Spleen (tissue), 11 donors: ENCODE measurements at regions not wholly inside any gene's neighbourhood (a gene's known extent, or its start where the extent isn't known, plus 50 kb on each side); places are given as distances from the start of the nearest gene placed in this dataset.
A peak's percentile ranks its signal among the peaks of the same experiment; 100 is the strongest.

Experiments
- DNase-seq: peaks from one replicate; pipeline ENCODE4 v3.0.0-alpha.2; 2020
- H3K27ac ChIP-seq, 8 donors: fragments of 200-600 bp; sonication (generic) in 7 of 8; 1 replicate in 4 of 8; 2 replicates in 4 of 8; pipeline versions ENCODE4 v1.5.0 to v1.8.0; 2016 to 2021; ENCODE audit warnings: inconsistent platforms in 4 of 8, mild to moderate bottlenecking in 4 of 8, moderate library complexity in 1 of 8
- H3K27me3 ChIP-seq, 7 donors: fragments of 200-600 bp; sonication (generic) in 6 of 7; replicated peaks in 1 of 7; 1 replicate in 4 of 7; 2 replicates in 3 of 7; pipeline versions ENCODE4 v1.5.0 to v1.8.0; 2016 to 2021; ENCODE audit warnings: inconsistent platforms in 3 of 7, mild to moderate bottlenecking in 1 of 7
- H3K36me3 ChIP-seq, 6 donors: fragments of 200-600 bp; sonication (generic) in 5 of 6; 1 replicate in 4 of 6; 2 replicates in 2 of 6; pipeline versions ENCODE4 v1.5.0 to v1.8.0; 2016 to 2021; ENCODE audit warnings: inconsistent platforms in 2 of 6
- H3K4me1 ChIP-seq, 6 donors: fragments of 200-600 bp; sonication (generic) in 5 of 6; 1 replicate in 3 of 6; 2 replicates in 3 of 6; pipeline versions ENCODE4 v1.5.0 to v1.8.0; 2016 to 2021; ENCODE audit warnings: inconsistent platforms in 3 of 6
- H3K4me3 ChIP-seq, 8 donors: fragments of 200-600 bp; sonication (generic) in 7 of 8; 1 replicate in 4 of 8; 2 replicates in 4 of 8; pipeline versions ENCODE4 v1.5.0 to v1.8.0; 2016 to 2021; ENCODE audit warnings: inconsistent platforms in 4 of 8, mild to moderate bottlenecking in 4 of 8, moderate library complexity in 2 of 8
- H3K9me3 ChIP-seq, 8 donors: fragments of 200-600 bp; sonication (generic) in 7 of 8; 1 replicate in 4 of 8; 2 replicates in 4 of 8; pipeline versions ENCODE4 v1.5.0 to v1.8.0; 2016 to 2021; ENCODE audit warnings: inconsistent platforms in 4 of 8
- CTCF ChIP-seq, 11 experiments: fragments of 200-600 bp in 7 of 11; fragments of 450-650 bp in 4 of 11; sonication (generic) in 4 of 11; IDR thresholded peaks in 8 of 11; conservative IDR thresholded peaks in 3 of 11; 1 replicate in 7 of 11; 2 replicates in 4 of 11; pipeline versions ENCODE4 v1.4.0 to v1.8.0; 2016 to 2021; ENCODE audit warnings: antibody characterized with exemption in 11 of 11, inconsistent platforms in 4 of 11, mild to moderate bottlenecking in 1 of 11
- POLR2A ChIP-seq, 3 donors: fragments of 450-650 bp; IDR thresholded peaks; one replicate each; pipeline ENCODE4 v1.5.1; 2017; ENCODE audit warnings: antibody characterized with exemption in 3 of 3, mild to moderate bottlenecking in 1 of 3
- POLR2AphosphoS5 ChIP-seq, 3 donors: sonication (generic); formaldehyde crosslinking; IDR thresholded peaks; one replicate each; pipeline ENCODE4 v1.5.1; 2017; ENCODE audit warnings: antibody characterized with exemption in 3 of 3
- WGBS, 5 donors: extraction: QIAGEN DNeasy Blood & Tissue Kit in 3 of 5; methylation state at CpG; one replicate each; pipeline versions ENCODE4 v1.1.5 to v1.1.7; 2013 to 2018; 5-methylcytosine and 5-hydroxymethylcytosine counted together
- intact Hi-C: fragments of 100-400 bp; cut with DNase I; formaldehyde crosslinking; loops from one replicate; pipeline ENCODE4 v1.15.0; 2023; ENCODE audit warnings: low total_unique reads
- donor health status: healthy with polysubstance abuse.
- donor health status: DM: no; HTN: no; CAD: no; lungs with moderate emphysema.
- donor health status: DM: no; HTN: no; CAD: no.
- donor health status: Bipolar disorder and iron deficiency.
- donor health status: healthy.
- donor health status: DM: no; HTN: no; CAD: no.
- donor health status: DM: yes; HTN: yes; CAD: no.

DNA sequence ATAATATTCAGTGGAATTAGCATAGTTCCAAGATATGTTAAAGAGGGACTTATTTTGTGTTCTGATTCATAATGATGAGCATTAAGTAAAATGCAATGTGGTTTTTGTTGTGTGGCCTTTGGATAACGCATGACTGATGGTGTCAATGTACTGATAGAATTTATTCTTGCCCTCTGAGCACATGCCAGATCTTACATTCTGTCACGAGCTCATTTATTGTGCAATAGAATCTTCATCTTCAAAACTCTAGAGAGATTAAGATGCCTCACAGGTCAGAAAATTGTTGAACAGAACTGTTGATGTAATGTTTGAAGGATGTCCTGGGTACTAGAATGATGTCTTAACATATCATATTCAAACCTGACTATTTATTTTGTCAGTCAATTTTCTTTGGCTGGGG is 148.0 kb upstream of the HTR2A start:
- TF ChIP-seq POLR2A (IDR thresholded peaks at IDR 0.05): no peak
- TF ChIP-seq POLR2AphosphoS5 (IDR thresholded peaks at IDR 0.05): no peak
- no peak for TF ChIP-seq CTCF (IDR thresholded peaks at IDR 0.05 in 8 of 11, conservative IDR thresholded peaks at IDR 0.05 in 3 of 11)
- no peaks in the 10 kb centered on the region for H3K36me3 ChIP-seq
- intact Hi-C loops: no loop called here
- no peaks in the 10 kb centered on the region for H3K4me1 ChIP-seq
- H3K27ac ChIP-seq: no peak overlapping the region
- no peaks in the 10 kb centered on the region for H3K9me3 ChIP-seq
- no peak for DNase-seq
- no peaks in the 10 kb centered on the region for H3K27me3 ChIP-seq
- 74 to 86% (median 81%) methylated on average over 2 of the region's 2 CpGs for WGBS, 5 donors
- no peak overlapping the region for H3K4me3 ChIP-seq

DNA sequence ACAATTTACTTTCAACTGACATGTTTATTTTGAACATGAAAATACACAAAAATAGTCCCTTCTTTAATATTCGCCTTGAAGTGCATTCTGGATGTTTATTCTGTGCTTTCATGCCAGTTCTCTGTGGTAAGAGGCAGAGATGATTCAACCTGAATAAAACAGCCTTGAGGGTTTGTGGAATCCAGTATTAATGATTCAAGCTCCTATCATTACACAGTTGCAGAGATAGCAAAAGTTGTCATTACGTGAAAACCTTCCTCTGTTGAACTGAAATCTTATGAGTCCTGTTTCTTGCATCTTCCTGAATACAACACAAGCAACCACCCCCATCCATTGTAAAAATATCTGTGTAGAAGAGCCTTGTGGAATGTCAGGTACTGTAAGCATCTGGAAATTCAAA is 142.3 kb upstream of the HTR2A start:
- H3K4me3 ChIP-seq: no peak overlapping the region
- H3K4me1 ChIP-seq: peaks cover 0 to 10% (median 2%) of the 10 kb centered on the region in 6 donors
- no peaks in the 10 kb centered on the region for H3K9me3 ChIP-seq
- DNase-seq: no peak
- H3K27me3 ChIP-seq: no peaks in the 10 kb centered on the region
- no peaks in the 10 kb centered on the region for H3K36me3 ChIP-seq
- TF ChIP-seq POLR2A (IDR thresholded peaks at IDR 0.05) (no peak), CTCF (IDR thresholded peaks at IDR 0.05 in 8 of 11, conservative IDR thresholded peaks at IDR 0.05 in 3 of 11) (no peak), POLR2AphosphoS5 (IDR thresholded peaks at IDR 0.05) (no peak)
- no peak overlapping the region for H3K27ac ChIP-seq
- WGBS, 5 donors: 90 to 98% (median 91%) methylated on average over 2 of the region's 2 CpGs
- intact Hi-C loops: no loop called here

GRCh38 chr13:47038188-47038587 is 141.3 kb upstream of the HTR2A start:
- intact Hi-C loops: no loop called here
- Histone ChIP-seq H3K27ac (no peak overlapping the region), H3K27me3 (no peaks in the 10 kb centered on the region), H3K4me3 (no peak overlapping the region), H3K36me3 (no peaks in the 10 kb centered on the region), H3K4me1 (peaks cover 0 to 10% (median 4%) of the 10 kb centered on the region in 6 donors), H3K9me3 (no peaks in the 10 kb centered on the region)
- no peak for DNase-seq
- WGBS, 5 donors: 86 to 100% (median 94%) methylated on average over 1 of the region's 1 CpG
- TF ChIP-seq POLR2A (IDR thresholded peaks at IDR 0.05) (no peak), CTCF (IDR thresholded peaks at IDR 0.05 in 8 of 11, conservative IDR thresholded peaks at IDR 0.05 in 3 of 11) (no peak), POLR2AphosphoS5 (IDR thresholded peaks at IDR 0.05) (no peak)

DNA sequence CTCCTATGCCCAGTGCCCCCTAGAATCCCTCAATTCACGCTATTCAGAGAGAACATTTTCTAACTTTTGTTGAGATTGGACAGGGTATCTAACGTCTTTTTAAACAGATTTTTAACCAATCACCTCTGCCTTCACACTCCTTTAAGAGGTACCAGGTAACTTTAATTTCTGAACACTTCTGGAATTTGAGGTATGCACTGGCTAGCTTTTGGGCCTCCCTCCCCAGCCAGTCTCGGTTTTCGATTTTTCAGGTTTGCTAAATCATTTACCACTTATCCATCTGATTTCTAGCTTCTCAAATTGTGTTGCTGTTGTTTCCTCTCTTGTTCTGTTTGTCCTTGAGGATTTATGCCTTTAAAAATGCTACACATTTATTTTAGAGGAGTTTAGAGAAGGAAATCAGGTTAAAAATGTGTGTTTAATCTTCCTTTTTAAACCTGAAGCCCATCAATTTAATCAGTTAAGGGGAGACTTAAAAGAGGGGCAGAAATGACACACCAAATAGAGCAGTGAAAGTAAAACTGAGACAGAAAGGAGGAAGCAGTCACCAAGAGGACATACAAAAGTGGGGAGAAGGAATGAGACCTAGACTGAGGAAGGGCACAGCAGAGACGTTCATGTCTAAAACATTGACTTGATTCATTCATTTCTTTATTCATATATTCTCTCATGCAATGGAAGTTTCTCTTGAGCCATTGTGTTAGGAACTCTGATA is 139.6 kb upstream of the HTR2A start:
- intact Hi-C loops: no loop called here
- 59 to 69% (median 68%) methylated on average over 5 of the region's 5 CpGs for WGBS, 5 donors
- TF ChIP-seq POLR2AphosphoS5 (IDR thresholded peaks at IDR 0.05) (no peak), CTCF (IDR thresholded peaks at IDR 0.05 in 8 of 11, conservative IDR thresholded peaks at IDR 0.05 in 3 of 11) (no peak), POLR2A (IDR thresholded peaks at IDR 0.05) (no peak)
- no peak overlapping the region for H3K4me3 ChIP-seq
- DNase-seq: no peak
- no peaks in the 10 kb centered on the region for H3K36me3 ChIP-seq
- H3K27me3 ChIP-seq: no peaks in the 10 kb centered on the region
- H3K27ac ChIP-seq: peak overlapping the region in 2 of 8 donors; percentile 21
- H3K4me1 ChIP-seq: peaks cover 0 to 10% (median 5%) of the 10 kb centered on the region in 6 donors
- no peaks in the 10 kb centered on the region for H3K9me3 ChIP-seq
